Stimulated activated naive B cell treated with anti-CD40 and anti-IgM and Interleukin-4, amounts not matched to agents 10 μg/mL and 1 μg/mL and 100 μg/mL, for 72 hours (primary cell): ENCODE measurements at regions not wholly inside any gene's neighbourhood (a gene's known extent, or its start where the extent isn't known, plus 50 kb on each side); places are given as distances from the start of the nearest gene placed in this dataset.

Experiments used
- ATAC-seq, 2 donors: fragments of 150-1000 bp; cut with Tn5 transposase; replicated peaks; 2 replicates each; pipeline ENCODE4 v1.10.0; 2021; ENCODE audit warnings: moderate library complexity in 1 of 2
- DNase-seq: peaks from one replicate; pipeline ENCODE4 v3.0.0; 2021
- H3K27ac Mint-ChIP-seq: one replicate; pipeline ENCODE4 v1.8.0; 2022; ENCODE audit warnings: mild to moderate bottlenecking, mixed read lengths
- H3K27me3 Mint-ChIP-seq, 2 donors: one replicate each; pipeline ENCODE4 v1.8.0; 2022; ENCODE audit warnings: mixed read lengths in 2 of 2
- H3K36me3 Mint-ChIP-seq, 2 donors: one replicate each; pipeline ENCODE4 v1.8.0; 2022; ENCODE audit warnings: mixed read lengths in 2 of 2, mild to moderate bottlenecking in 1 of 2
- H3K4me1 Mint-ChIP-seq, 2 donors: one replicate each; pipeline ENCODE4 v1.8.0; 2022; ENCODE audit warnings: mixed read lengths in 2 of 2, mild to moderate bottlenecking in 1 of 2
- H3K4me3 Mint-ChIP-seq, 2 donors: one replicate each; pipeline ENCODE4 v1.8.0; 2022; ENCODE audit warnings: mild to moderate bottlenecking in 2 of 2, mixed read lengths in 2 of 2, moderate library complexity in 1 of 2
- H3K9me3 Mint-ChIP-seq, 2 donors: one replicate each; pipeline ENCODE4 v1.8.0; 2022; ENCODE audit warnings: mixed read lengths in 2 of 2, mild to moderate bottlenecking in 1 of 2

DNA sequence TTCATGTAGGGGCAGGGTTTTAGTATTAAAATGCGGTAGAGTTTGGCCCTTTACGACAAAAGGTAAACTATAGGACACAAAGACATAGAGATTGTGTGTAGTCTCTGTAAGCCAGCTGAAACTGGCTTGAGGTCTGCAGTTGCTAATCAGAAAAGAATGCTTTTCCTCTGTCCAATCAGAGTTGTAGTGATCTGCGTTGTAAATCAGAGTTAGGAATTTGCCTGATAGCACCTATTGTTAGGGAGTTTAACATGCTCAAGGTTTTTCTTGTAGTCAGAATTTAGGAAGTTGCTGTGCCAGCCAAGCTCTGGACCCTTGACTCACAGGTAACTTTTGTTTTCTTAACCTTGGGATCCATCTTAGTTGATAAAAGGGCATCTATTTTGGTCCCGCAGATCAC lies 61.2 kb upstream of the VTCN1 start:
- Mint-ChIP-seq H3K4me1 (no peaks in the 10 kb centered on the region), H3K4me3 (no peak overlapping the region), H3K27me3 (peaks cover 5 to 16% of the 10 kb centered on the region in 2 donors), H3K36me3 (no peaks in the 10 kb centered on the region), H3K9me3 (peaks cover 0 to 5% of the 10 kb centered on the region in 2 donors), H3K27ac (no peak overlapping the region)
- ATAC-seq (no peak), DNase-seq (no peak)

DNA sequence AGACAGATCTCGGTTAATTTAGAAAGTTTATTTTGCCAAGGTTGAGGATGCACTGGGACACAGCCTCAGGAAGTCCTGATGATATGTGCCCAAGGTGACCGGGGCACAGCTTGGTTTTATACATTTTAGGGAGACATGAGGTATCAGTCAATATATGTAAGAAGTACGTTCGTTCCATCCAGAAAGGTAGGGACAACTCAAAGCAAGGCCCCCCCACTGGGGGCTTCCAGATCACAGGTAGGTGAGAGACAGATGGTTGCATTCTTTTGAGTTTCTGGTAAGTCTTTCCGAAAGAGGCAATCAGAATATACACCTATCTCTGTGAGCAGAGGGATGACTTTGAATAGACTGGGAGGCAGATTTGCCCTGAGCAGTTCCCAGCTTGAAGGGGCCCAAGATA lies 60.4 kb upstream of the VTCN1 start:
- ATAC-seq (no peak), DNase-seq (no peak)
- Mint-ChIP-seq H3K36me3 (no peaks in the 10 kb centered on the region), H3K4me3 (no peak overlapping the region), H3K27me3 (peaks cover 5 to 16% of the 10 kb centered on the region in 2 donors), H3K27ac (no peak overlapping the region), H3K4me1 (no peaks in the 10 kb centered on the region), H3K9me3 (peaks cover 0 to 5% of the 10 kb centered on the region in 2 donors)

DNA sequence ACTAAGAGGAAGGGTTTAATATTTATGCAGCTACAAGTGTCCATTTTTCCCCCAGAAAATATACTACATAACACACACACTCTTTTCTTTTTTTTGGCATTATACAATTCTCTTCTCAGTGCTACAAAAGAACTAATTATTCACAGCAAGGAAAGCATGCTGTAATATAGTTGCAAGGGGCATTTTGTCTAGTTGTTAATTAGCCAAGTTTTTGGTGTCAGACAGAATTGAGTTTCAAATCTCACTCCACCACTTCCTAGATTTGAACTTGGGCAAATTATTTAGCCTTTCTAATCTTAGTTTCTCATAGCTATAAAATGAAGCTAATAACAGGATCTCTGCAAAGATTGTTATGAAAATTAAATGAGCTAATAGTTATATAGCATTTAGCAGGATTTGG lies 60.0 kb upstream of the VTCN1 start:
- Mint-ChIP-seq H3K4me3 (no peak overlapping the region), H3K9me3 (peaks cover 0 to 5% of the 10 kb centered on the region in 2 donors), H3K27me3 (peaks cover 7 to 16% of the 10 kb centered on the region in 2 donors), H3K36me3 (no peaks in the 10 kb centered on the region), H3K27ac (no peak overlapping the region), H3K4me1 (no peaks in the 10 kb centered on the region)
- DNase-seq (no peak), ATAC-seq (no peak)

DNA sequence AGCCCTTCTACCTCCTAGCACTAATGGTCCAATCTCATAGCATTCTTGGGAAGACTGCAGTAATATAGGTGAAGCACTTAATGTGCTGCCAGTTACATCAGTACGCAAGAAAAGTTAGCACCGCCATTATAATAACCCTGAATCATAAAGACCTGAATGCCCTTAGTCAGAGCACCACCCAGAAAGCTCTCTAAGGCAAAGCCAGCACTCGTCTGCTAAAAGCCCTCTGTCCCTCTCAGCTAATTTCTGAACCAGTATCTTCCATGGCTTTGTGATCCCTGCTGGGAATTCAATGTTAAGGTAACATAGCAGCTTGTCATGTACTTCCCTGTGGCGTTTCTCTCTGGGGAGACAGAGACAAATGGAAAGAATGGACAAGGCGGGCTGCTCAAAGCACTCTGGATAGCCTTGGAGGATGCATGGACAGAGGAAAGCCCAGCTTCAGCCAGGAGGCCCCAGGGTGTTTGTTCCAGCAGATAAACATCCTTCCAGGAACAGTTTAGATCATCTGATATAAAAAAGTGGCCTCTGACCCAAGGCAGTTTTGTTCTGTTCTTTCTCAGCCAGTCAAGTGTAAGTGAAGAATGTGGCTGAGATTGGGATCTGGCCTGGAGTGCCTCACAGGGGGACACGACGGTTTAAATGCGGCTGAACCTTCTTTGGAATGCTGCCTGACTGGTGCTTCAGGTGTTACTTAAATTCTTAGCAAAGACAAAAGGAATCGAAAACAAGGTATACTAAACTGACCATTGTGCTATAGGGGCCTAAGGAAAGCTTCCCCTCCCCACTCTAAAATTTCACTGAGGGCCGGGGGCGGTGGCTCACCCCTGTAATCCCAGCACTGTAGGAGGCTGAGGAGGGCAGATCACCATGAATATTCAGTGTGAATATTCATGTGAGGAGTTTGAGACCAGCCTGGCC lies 58.1 kb upstream of the VTCN1 start:
- H3K27ac Mint-ChIP-seq, result no peak overlapping the region
- H3K4me3 Mint-ChIP-seq, result no peak overlapping the region
- H3K36me3 Mint-ChIP-seq, result no peaks in the 10 kb centered on the region
- H3K27me3 Mint-ChIP-seq, result peaks cover 9 to 16% of the 10 kb centered on the region in 2 donors
- no peaks in the 10 kb centered on the region for H3K4me1 Mint-ChIP-seq
- no peak for ATAC-seq
- H3K9me3 Mint-ChIP-seq, result peaks cover 0 to 5% of the 10 kb centered on the region in 2 donors
- no peak for DNase-seq

DNA sequence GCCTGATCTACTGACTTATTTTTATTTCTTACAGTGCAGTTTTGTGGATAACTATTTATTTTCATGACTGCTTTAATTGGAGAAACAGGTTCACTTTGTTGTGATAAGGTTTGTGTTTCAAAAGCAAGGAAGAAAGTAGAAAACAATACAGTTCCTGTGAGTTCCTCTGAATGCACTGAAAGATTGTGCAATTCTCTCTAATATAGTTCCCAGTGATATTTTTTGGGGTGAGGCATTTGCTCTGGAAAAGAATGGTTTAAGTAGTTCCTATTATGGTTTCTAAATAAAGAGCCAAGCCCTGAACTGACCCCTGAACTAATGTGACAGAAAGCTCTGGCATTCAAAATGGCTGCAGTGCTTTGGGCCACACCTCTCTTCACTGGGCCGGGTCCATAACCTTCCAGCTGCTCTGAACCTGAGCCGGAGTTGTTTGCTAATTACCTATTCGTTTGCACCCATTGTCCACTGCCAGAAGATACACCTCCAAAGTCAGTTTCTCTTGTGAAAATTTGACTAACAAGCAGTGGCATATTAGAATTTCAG lies 56.6 kb upstream of the VTCN1 start:
- H3K9me3 Mint-ChIP-seq, result no peaks in the 10 kb centered on the region
- H3K4me3 Mint-ChIP-seq, result no peak overlapping the region
- H3K4me1 Mint-ChIP-seq, result no peaks in the 10 kb centered on the region
- DNase-seq (no peak), ATAC-seq (no peak)
- no peaks in the 10 kb centered on the region for H3K36me3 Mint-ChIP-seq
- H3K27ac Mint-ChIP-seq, result no peak overlapping the region
- peaks cover 9 to 20% of the 10 kb centered on the region in 2 donors for H3K27me3 Mint-ChIP-seq

DNA sequence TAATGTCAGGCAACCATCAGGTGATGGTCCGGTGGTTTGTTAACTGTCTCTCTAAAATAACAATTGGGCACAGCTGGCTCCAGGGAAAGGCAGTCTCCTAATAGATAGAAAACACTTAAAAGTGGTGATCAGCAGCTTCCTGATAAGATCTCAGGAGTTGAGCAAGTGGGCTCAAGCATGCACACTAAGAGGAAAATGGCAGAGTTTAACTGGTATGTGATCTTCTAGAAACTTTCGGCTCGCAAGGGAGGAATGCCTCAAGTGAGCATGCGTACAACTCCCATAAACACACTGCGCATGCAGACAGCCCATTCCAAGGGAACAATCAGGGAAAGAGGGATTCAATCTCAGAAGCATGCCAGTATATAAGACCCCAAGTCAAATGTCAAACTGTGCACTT lies 52.2 kb upstream of the VTCN1 start:
- Mint-ChIP-seq H3K9me3 (peaks cover 8 to 9% of the 10 kb centered on the region in 2 donors), H3K4me1 (no peaks in the 10 kb centered on the region), H3K27me3 (peaks cover 12 to 14% of the 10 kb centered on the region in 2 donors), H3K36me3 (no peaks in the 10 kb centered on the region), H3K4me3 (no peak overlapping the region), H3K27ac (no peak overlapping the region)
- no peak for ATAC-seq
- DNase-seq, result no peak

DNA sequence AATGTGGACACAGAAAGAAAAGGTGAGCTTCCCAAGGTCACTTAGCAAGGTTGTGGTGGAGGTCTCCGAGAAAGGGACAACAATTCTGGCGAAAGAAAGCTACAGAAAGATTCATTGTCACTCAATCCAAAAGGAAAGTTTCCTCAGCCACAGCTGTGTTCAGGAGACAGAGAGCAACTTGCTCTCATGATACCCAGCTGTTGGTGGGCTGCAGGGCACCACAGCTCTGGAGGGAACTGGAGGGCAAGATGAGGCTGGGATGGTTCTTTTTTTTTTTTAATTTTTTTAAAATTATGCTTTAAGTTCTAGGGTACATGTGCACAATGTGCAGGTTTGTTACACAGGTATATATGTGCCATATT lies 50.7 kb upstream of the VTCN1 start:
- peaks cover 12 to 22% of the 10 kb centered on the region in 2 donors for H3K27me3 Mint-ChIP-seq

DNA sequence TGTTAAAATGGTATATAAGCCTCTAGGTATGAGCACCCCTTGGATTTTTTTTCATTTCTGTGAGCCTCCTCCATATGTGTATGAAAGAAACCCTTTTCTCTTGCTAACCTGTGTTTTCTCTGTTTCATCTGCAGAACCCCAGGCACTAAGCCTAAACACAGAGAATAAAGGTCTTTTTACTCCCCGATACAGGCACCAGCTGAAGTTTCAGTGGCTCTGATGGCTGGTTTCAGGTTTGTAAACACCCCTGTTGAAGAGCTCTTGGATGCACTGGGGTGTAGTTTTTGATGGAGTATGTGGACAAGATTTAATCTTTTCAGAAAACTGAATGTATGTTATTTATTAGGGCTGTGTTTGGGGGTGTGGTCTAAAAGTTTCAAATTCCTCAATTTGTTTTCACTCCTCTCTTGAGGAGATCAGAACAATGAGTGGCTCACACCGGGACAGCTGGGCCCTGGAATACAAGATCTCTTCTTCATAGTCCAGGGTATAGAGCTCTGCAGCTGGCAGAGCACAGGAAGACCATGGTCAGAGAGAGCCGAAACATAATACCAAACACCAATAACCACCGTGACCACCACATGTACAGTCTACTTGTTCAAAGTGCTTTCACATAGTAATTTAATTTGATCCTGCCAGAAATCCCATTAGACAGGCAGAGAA lies 50.2 kb upstream of the VTCN1 start:
- H3K9me3 Mint-ChIP-seq, result peaks cover 10 to 14% of the 10 kb centered on the region in 2 donors
- ATAC-seq, result no peak
- H3K27me3 Mint-ChIP-seq, result peaks cover 12 to 24% of the 10 kb centered on the region in 2 donors
- no peaks in the 10 kb centered on the region for H3K4me1 Mint-ChIP-seq
- DNase-seq, result no peak
- no peak overlapping the region for H3K4me3 Mint-ChIP-seq
- no peak overlapping the region for H3K27ac Mint-ChIP-seq
- no peaks in the 10 kb centered on the region for H3K36me3 Mint-ChIP-seq

More for the DNA sequence above, 50.7 kb upstream of the VTCN1 start:
- Mint-ChIP-seq H3K4me3 (no peak overlapping the region), H3K9me3 (peaks cover 10 to 14% of the 10 kb centered on the region in 2 donors), H3K36me3 (no peaks in the 10 kb centered on the region), H3K4me1 (no peaks in the 10 kb centered on the region), H3K27ac (no peak overlapping the region)
- DNase-seq (no peak), ATAC-seq (no peak)
